Neural cell (in vitro differentiated cells): ENCODE measurements at regions not wholly inside any gene's neighbourhood (a gene's known extent, or its start where the extent isn't known, plus 50 kb on each side); places are given as distances from the start of the nearest gene placed in this dataset.

Experiments used
- H2AFZ ChIP-seq: fragments of 200-600, 300-800 bp; sonication (generic), shearing (Covaris generic); 2 replicates; pipeline ENCODE4 v1.6.0; 2014; ENCODE audit warnings: low read depth, mild to moderate bottlenecking, antibody characterized with exemption, low read length, moderate library complexity
- H3F3A ChIP-seq: fragments of 200-600 bp; shearing (Covaris generic); 2 replicates; pipeline ENCODE4 v1.6.1; 2016; ENCODE audit warnings: mild to moderate bottlenecking, moderate library complexity, mixed read lengths, antibody characterized with exemption, low read length; ENCODE audit not compliant: insufficient read depth, poor library complexity, severe bottlenecking
- H3K27ac ChIP-seq: fragments of 200-600, 300-800 bp; sonication (generic), shearing (Covaris generic); 2 replicates; pipeline ENCODE4 v1.5.1; 2014; ENCODE audit warnings: mild to moderate bottlenecking, low read length, moderate library complexity
- H3K27me3 ChIP-seq: fragments of 300-800, 200-600 bp; sonication (generic), shearing (Covaris generic); 2 replicates; pipeline ENCODE4 v1.6.0; 2014; ENCODE audit warnings: mild to moderate bottlenecking, low read depth, low read length, moderate library complexity; ENCODE audit not compliant: insufficient read depth
- H3K36me3 ChIP-seq: fragments of 300-800, 200-600 bp; sonication (generic), shearing (Covaris generic); 2 replicates; pipeline ENCODE4 v1.5.1; 2014; ENCODE audit warnings: mild to moderate bottlenecking, antibody characterized with exemption, low read length, moderate library complexity; ENCODE audit not compliant: insufficient read depth
- H3K4me2 ChIP-seq: fragments of 300-800, 200-600 bp; sonication (generic), shearing (Covaris generic); 2 replicates; pipeline ENCODE4 v1.6.0; 2014; ENCODE audit warnings: mild to moderate bottlenecking, low read length
- H3K4me3 ChIP-seq: fragments of 300-800, 200-600 bp; sonication (generic), shearing (Covaris generic); 2 replicates; pipeline ENCODE4 v1.5.1; 2014; ENCODE audit warnings: mild to moderate bottlenecking, low read length, moderate library complexity
- H3K79me2 ChIP-seq: fragments of 200-600 bp; shearing (Covaris generic); replicated peaks from 2 replicates; pipeline ENCODE4 v1.6.0; 2014; ENCODE audit warnings: mild to moderate bottlenecking, low read length, moderate library complexity; ENCODE audit not compliant: insufficient read depth
- H3K9ac ChIP-seq: fragments of 300-800, 200-600 bp; sonication (generic), shearing (Covaris generic); 2 replicates; pipeline ENCODE4 v1.6.1; 2016; ENCODE audit warnings: mild to moderate bottlenecking, low read length, mixed read lengths
- H3K9me2 ChIP-seq: fragments of 200-600 bp; shearing (Covaris generic); 2 replicates; pipeline ENCODE4 v1.6.1; 2016; ENCODE audit warnings: mild to moderate bottlenecking, low read length, mixed read lengths; ENCODE audit not compliant: insufficient read depth
- H3K9me3 ChIP-seq: fragments of 200-600, 300-800 bp; sonication (generic), shearing (Covaris generic); 2 replicates; pipeline ENCODE4 v1.6.1; 2016; ENCODE audit warnings: mild to moderate bottlenecking, mixed run types, low read length, moderate library complexity, mixed read lengths
- H4K20me1 ChIP-seq: fragments of 200-600 bp; shearing (Covaris generic); 2 replicates; pipeline ENCODE4 v1.6.1; 2016; ENCODE audit warnings: mild to moderate bottlenecking, mixed run types; ENCODE audit not compliant: insufficient read depth
- EP300 ChIP-seq: fragments of 450-650 bp; conservative IDR thresholded peaks from 2 replicates; pipeline ENCODE4 v1.6.1; 2014; ENCODE audit warnings: antibody characterized with exemption, mild to moderate bottlenecking, moderate library complexity; ENCODE audit not compliant: poor library complexity, severe bottlenecking
- EZH2 ChIP-seq: fragments of 200-600, 300-800 bp; shearing (Covaris generic), sonication (generic); IDR thresholded peaks from 2 replicates; pipeline ENCODE4 v1.6.1; 2014; ENCODE audit warnings: antibody characterized with exemption, low read length, borderline replicate concordance, mild to moderate bottlenecking; ENCODE audit not compliant: insufficient read depth, poor library complexity, severe bottlenecking
- MXI1 ChIP-seq: fragments of 450-650 bp; conservative IDR thresholded peaks from 2 replicates; pipeline ENCODE4 v1.6.1; 2014; ENCODE audit warnings: antibody characterized with exemption, mild to moderate bottlenecking; ENCODE audit not compliant: poor library complexity, severe bottlenecking
- POLR2AphosphoS5 ChIP-seq: IDR thresholded peaks from 2 replicates; pipeline ENCODE4 v1.6.1; 2012
- RAD21 ChIP-seq: fragments of 450-650 bp; conservative IDR thresholded peaks from 2 replicates; pipeline ENCODE4 v1.6.1; 2014; ENCODE audit warnings: antibody characterized with exemption, mild to moderate bottlenecking, moderate library complexity
- REST ChIP-seq: IDR thresholded peaks from 2 replicates; pipeline ENCODE4 v1.6.1; 2012; ENCODE audit warnings: borderline replicate concordance
- SMC3 ChIP-seq: fragments of 450-650 bp; conservative IDR thresholded peaks from 2 replicates; pipeline ENCODE4 v1.6.1; 2014; ENCODE audit warnings: antibody characterized with exemption, mild to moderate bottlenecking, moderate library complexity; ENCODE audit not compliant: poor library complexity
- TAF1 ChIP-seq: IDR thresholded peaks from 2 replicates; pipeline ENCODE4 v1.6.1; 2012; ENCODE audit warnings: low read depth
- TF ChIP-seq, protein P1 (sequence below): fragments of 450-650 bp; IDR thresholded peaks from 2 replicates; pipeline ENCODE4 v1.5.1; 2014; ENCODE audit warnings: antibody characterized with exemption, mild to moderate bottlenecking, moderate library complexity; ENCODE audit not compliant: poor library complexity, severe bottlenecking

GRCh38 chr3:18250991-18251390, 174.1 kb downstream of the SATB1 start:
- H3F3A ChIP-seq, result no peaks in the 10 kb centered on the region
- H2AFZ ChIP-seq, result no peak overlapping the region
- H3K4me3 ChIP-seq, result no peak overlapping the region
- H3K79me2 ChIP-seq, result no peaks in the 10 kb centered on the region
- H3K27me3 ChIP-seq, result peaks cover 15% of the 10 kb centered on the region
- H3K27ac ChIP-seq, result no peak overlapping the region
- no peaks in the 10 kb centered on the region for H4K20me1 ChIP-seq
- no peaks in the 10 kb centered on the region for H3K36me3 ChIP-seq
- H3K4me2 ChIP-seq, result no peak overlapping the region
- H3K9me2 ChIP-seq, result no peaks in the 10 kb centered on the region
- H3K9me3 ChIP-seq, result no peaks in the 10 kb centered on the region
- no peak for TF ChIP-seq POLR2AphosphoS5
- no peak for TF ChIP-seq TAF1
- TF ChIP-seq REST, result no peak
- TF ChIP-seq, protein P1, sequence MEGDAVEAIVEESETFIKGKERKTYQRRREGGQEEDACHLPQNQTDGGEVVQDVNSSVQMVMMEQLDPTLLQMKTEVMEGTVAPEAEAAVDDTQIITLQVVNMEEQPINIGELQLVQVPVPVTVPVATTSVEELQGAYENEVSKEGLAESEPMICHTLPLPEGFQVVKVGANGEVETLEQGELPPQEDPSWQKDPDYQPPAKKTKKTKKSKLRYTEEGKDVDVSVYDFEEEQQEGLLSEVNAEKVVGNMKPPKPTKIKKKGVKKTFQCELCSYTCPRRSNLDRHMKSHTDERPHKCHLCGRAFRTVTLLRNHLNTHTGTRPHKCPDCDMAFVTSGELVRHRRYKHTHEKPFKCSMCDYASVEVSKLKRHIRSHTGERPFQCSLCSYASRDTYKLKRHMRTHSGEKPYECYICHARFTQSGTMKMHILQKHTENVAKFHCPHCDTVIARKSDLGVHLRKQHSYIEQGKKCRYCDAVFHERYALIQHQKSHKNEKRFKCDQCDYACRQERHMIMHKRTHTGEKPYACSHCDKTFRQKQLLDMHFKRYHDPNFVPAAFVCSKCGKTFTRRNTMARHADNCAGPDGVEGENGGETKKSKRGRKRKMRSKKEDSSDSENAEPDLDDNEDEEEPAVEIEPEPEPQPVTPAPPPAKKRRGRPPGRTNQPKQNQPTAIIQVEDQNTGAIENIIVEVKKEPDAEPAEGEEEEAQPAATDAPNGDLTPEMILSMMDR, result no peak
- no peak for TF ChIP-seq MXI1
- TF ChIP-seq EP300, result no peak
- TF ChIP-seq RAD21, result no peak
- no peak for TF ChIP-seq SMC3
- no peak for TF ChIP-seq EZH2
- no peak overlapping the region for H3K9ac ChIP-seq

DNA sequence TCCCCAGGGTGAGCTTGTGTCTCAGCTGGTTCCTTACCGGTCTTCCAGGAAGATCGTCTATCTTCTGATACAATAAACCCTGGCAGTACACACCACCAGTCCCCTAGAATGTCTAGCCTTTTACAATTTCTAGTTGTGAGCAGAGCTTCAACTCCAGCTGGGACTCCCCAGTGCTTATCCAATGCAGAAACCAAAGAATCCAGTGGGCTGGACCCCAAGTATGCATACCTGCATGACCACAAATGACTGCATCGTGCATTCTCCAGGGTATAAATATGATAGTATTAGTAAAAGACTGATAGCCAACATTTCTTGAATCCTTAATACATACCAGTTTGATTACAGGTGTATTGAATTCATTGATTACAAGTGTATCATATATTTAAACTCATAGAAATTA, 176.0 kb downstream of the SATB1 start:
- H3F3A ChIP-seq, result no peaks in the 10 kb centered on the region
- H3K4me2 ChIP-seq, result no peak overlapping the region
- no peak overlapping the region for H3K9ac ChIP-seq
- no peak for TF ChIP-seq REST
- no peak for TF ChIP-seq RAD21
- no peak for TF ChIP-seq MXI1
- TF ChIP-seq EZH2, result no peak
- TF ChIP-seq TAF1, result no peak
- TF ChIP-seq, protein P1, result no peak
- no peak for TF ChIP-seq POLR2AphosphoS5
- no peak for TF ChIP-seq EP300
- no peak for TF ChIP-seq SMC3
- H3K27me3 ChIP-seq, result peaks cover 24% of the 10 kb centered on the region
- H3K36me3 ChIP-seq, result no peaks in the 10 kb centered on the region
- H4K20me1 ChIP-seq, result no peaks in the 10 kb centered on the region
- no peaks in the 10 kb centered on the region for H3K9me2 ChIP-seq
- H3K9me3 ChIP-seq, result no peaks in the 10 kb centered on the region
- no peak overlapping the region for H2AFZ ChIP-seq
- H3K4me3 ChIP-seq, result no peak overlapping the region
- H3K79me2 ChIP-seq, result no peaks in the 10 kb centered on the region
- H3K27ac ChIP-seq, result no peak overlapping the region
